Hepatocyte (in vitro differentiated cells): ENCODE measurements at regions not wholly inside any gene's neighbourhood (a gene's known extent, or its start where the extent isn't known, plus 50 kb on each side); places are given as distances from the start of the nearest gene placed in this dataset.

Experiments used
- DNase-seq: peaks from one replicate; pipeline ENCODE4 v3.0.0-alpha.2; 2016; ENCODE audit warnings: low spot score
- H2AFZ ChIP-seq: fragments of 200-600 bp; sonication (generic); 2 replicates; pipeline ENCODE4 v1.6.0; 2016; ENCODE audit warnings: antibody characterized with exemption, mild to moderate bottlenecking
- H3K27ac ChIP-seq: fragments of 200-600 bp; sonication (generic); 2 replicates; pipeline ENCODE4 v1.5.1; 2016; ENCODE audit warnings: mild to moderate bottlenecking
- H3K27me3 ChIP-seq: fragments of 200-600 bp; sonication (generic); 2 replicates; pipeline ENCODE4 v1.6.1; 2016
- H3K36me3 ChIP-seq: fragments of 200-600 bp; sonication (generic); replicated peaks from 2 replicates; pipeline ENCODE4 v1.5.1; 2016; ENCODE audit warnings: low read depth; ENCODE audit not compliant: insufficient read depth
- H3K4me1 ChIP-seq: fragments of 200-600 bp; sonication (generic); 2 replicates; pipeline ENCODE4 v1.5.1; 2016; ENCODE audit warnings: mild to moderate bottlenecking, moderate library complexity; ENCODE audit not compliant: insufficient read depth
- H3K4me2 ChIP-seq: fragments of 200-600 bp; sonication (generic); 2 replicates; pipeline ENCODE4 v1.6.0; 2016
- H3K4me3 ChIP-seq: fragments of 200-600 bp; sonication (generic); 2 replicates; pipeline ENCODE4 v1.5.1; 2016; ENCODE audit warnings: mild to moderate bottlenecking
- H3K79me2 ChIP-seq: fragments of 200-600 bp; sonication (generic); 2 replicates; pipeline ENCODE4 v1.6.0; 2017; ENCODE audit warnings: mild to moderate bottlenecking
- H3K9me2 ChIP-seq: fragments of 200-600 bp; sonication (generic); replicated peaks from 2 replicates; pipeline ENCODE4 v1.6.0; 2017; ENCODE audit warnings: mild to moderate bottlenecking; ENCODE audit not compliant: insufficient read depth
- H3K9me3 ChIP-seq: fragments of 200-600 bp; sonication (generic); 2 replicates; pipeline ENCODE4 v1.5.1; 2016; ENCODE audit warnings: low read depth, mild to moderate bottlenecking
- H4K20me1 ChIP-seq: fragments of 200-600 bp; sonication (generic); 2 replicates; pipeline ENCODE4 v1.6.0; 2016; ENCODE audit warnings: mild to moderate bottlenecking; ENCODE audit not compliant: insufficient read depth, poor library complexity, severe bottlenecking
- EZH2 ChIP-seq: fragments of 200-600 bp; sonication (generic); IDR thresholded peaks from 2 replicates; pipeline ENCODE4 v1.6.1; 2016; ENCODE audit warnings: antibody characterized with exemption, mild to moderate bottlenecking, borderline replicate concordance
- EZH2phosphoT487 ChIP-seq: fragments of 200-600 bp; sonication (generic); IDR thresholded peaks from one replicate; pipeline ENCODE4 v1.6.1; 2018; ENCODE audit warnings: antibody characterized with exemption, mild to moderate bottlenecking, low read depth, moderate library complexity; ENCODE audit not compliant: unreplicated experiment, severe bottlenecking
- WGBS: methylation state at CpG from one replicate; pipeline ENCODE4 v1.1.6; 2016; ENCODE audit warnings: low lambda C conversion rate; ENCODE audit errors: missing lambda C conversion rate; 5-methylcytosine and 5-hydroxymethylcytosine counted together
- TF ChIP-seq, protein P1 (sequence below): fragments of 200-600 bp; sonication (generic); IDR thresholded peaks from 2 replicates; pipeline ENCODE4 v1.5.1; 2016; ENCODE audit warnings: antibody characterized with exemption, mild to moderate bottlenecking; ENCODE audit not compliant: poor library complexity

DNA sequence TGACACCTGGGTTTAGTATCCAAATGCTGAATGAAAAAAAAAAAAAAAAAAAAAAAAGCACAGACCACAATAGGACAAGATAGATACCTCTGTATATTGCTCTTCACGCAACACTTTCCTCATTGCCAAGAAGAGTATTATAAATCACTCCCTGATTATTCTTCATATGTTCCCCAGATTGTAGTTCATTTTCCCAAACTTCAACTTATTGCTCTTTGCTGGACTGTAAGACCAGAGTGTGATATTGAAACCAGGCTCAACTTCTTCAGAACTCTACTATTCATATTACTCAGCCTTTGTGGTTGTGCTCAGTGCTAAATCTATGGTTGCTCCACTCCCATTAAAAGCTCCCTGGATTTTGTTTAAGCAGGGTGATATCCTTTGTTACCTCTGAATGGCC is 180.4 kb downstream of the NTMT2 start:
- H3K27me3 ChIP-seq: no peaks in the 10 kb centered on the region
- H3K4me1 ChIP-seq: no peaks in the 10 kb centered on the region
- TF ChIP-seq, protein P1, sequence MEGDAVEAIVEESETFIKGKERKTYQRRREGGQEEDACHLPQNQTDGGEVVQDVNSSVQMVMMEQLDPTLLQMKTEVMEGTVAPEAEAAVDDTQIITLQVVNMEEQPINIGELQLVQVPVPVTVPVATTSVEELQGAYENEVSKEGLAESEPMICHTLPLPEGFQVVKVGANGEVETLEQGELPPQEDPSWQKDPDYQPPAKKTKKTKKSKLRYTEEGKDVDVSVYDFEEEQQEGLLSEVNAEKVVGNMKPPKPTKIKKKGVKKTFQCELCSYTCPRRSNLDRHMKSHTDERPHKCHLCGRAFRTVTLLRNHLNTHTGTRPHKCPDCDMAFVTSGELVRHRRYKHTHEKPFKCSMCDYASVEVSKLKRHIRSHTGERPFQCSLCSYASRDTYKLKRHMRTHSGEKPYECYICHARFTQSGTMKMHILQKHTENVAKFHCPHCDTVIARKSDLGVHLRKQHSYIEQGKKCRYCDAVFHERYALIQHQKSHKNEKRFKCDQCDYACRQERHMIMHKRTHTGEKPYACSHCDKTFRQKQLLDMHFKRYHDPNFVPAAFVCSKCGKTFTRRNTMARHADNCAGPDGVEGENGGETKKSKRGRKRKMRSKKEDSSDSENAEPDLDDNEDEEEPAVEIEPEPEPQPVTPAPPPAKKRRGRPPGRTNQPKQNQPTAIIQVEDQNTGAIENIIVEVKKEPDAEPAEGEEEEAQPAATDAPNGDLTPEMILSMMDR: no peak
- no peak for TF ChIP-seq EZH2
- no peak for TF ChIP-seq EZH2phosphoT487
- no peaks in the 10 kb centered on the region for H3K79me2 ChIP-seq
- no peaks in the 10 kb centered on the region for H4K20me1 ChIP-seq
- no peak overlapping the region for H3K4me2 ChIP-seq
- DNase-seq: no peak
- H3K4me3 ChIP-seq: no peak overlapping the region
- no peak overlapping the region for H3K27ac ChIP-seq
- H2AFZ ChIP-seq: no peak overlapping the region
- WGBS: 100% methylated on average over 1 of the region's 1 CpG
- H3K9me3 ChIP-seq: no peaks in the 10 kb centered on the region
- H3K36me3 ChIP-seq: no peaks in the 10 kb centered on the region
- H3K9me2 ChIP-seq: no peaks in the 10 kb centered on the region

DNA sequence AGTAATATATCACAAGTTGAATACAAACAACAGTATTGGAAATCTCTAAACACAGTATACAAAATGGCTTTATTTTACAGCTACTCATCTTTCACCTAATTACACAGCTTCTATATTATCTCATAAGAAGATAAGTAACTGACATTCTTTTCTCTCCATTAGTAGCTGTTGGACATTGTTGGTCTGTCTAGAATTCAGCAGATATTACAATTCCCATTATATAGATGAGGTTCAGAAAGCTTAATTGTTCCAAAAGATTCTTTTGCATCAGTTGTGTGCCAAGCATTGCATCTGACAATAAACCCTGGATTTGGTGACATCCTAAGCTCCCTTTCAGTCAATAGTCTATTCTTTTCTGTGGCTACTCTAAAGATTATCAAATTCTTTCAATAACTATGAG is 187.0 kb downstream of the NTMT2 start:
- no peak overlapping the region for H3K27ac ChIP-seq
- TF ChIP-seq EZH2 (no peak), EZH2phosphoT487 (no peak)
- TF ChIP-seq, protein P1: no peak

DNA sequence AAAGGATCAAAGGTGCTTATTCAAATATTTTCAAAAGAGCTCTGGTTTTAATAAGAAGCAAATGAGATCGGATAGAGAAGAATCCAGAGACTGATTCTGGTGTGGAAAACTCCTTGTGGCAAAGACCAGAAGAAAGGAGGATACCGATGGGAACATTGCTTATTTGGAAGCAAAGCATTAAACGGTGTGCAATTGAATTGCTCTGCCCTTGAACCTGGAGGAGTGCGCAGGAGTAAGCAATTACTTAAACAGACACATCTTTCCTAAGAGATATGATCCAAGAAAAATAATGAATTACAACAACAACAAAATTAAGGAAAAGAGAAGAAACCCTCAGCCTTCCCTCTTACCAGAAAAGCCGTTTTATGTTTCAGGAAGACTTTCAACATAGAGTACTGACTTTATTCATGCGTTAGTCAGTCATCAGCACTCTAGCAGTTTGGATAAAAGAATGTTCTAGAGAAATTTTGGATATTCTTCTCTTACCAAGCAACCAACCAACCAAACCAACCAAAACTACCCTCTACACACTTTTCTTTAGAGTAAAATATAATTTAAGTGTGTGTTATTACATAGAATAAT is 191.7 kb downstream of the NTMT2 start:
- 88% methylated on average over 6 of the region's 6 CpGs for WGBS
- H2AFZ ChIP-seq: no peak overlapping the region
- no peaks in the 10 kb centered on the region for H3K79me2 ChIP-seq
- no peaks in the 10 kb centered on the region for H3K9me2 ChIP-seq
- no peaks in the 10 kb centered on the region for H3K36me3 ChIP-seq
- no peaks in the 10 kb centered on the region for H4K20me1 ChIP-seq
- TF ChIP-seq EZH2 (no peak), EZH2phosphoT487 (no peak)
- TF ChIP-seq, protein P1: no peak
- no peak overlapping the region for H3K4me2 ChIP-seq
- H3K9me3 ChIP-seq: no peaks in the 10 kb centered on the region
- no peaks in the 10 kb centered on the region for H3K27me3 ChIP-seq
- H3K4me1 ChIP-seq: no peaks in the 10 kb centered on the region
- no peak for DNase-seq
- no peak overlapping the region for H3K4me3 ChIP-seq
- H3K27ac ChIP-seq: no peak overlapping the region

More for the DNA sequence above, 187.0 kb downstream of the NTMT2 start:
- Histone ChIP-seq H3K4me3 (no peak overlapping the region), H3K4me2 (no peak overlapping the region), H2AFZ (no peak overlapping the region), H3K9me2 (no peaks in the 10 kb centered on the region), H4K20me1 (no peaks in the 10 kb centered on the region), H3K36me3 (no peaks in the 10 kb centered on the region), H3K4me1 (no peaks in the 10 kb centered on the region), H3K79me2 (no peaks in the 10 kb centered on the region), H3K27me3 (no peaks in the 10 kb centered on the region), H3K9me3 (no peaks in the 10 kb centered on the region)
- no peak for DNase-seq

DNA sequence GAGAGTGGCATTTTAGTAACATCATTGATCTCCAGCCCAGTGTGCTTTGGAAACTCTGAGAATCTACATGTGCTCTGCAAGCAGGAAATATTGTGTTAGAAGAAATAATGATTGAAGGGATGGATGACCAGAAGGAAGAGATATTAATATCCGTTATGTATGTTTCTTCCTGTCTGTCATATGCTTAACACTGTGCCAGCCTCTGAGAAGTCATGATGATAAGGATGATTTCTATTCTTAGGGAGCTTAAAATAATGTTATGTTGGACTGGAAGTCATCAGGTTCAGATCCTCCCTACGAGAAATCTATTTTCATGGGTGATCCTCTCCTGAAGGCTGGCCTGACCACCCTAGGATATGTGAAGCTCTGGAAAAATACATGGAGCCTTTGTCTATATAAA is 192.4 kb upstream of the GORAB start:
- no peak overlapping the region for H3K4me3 ChIP-seq
- 94% methylated on average over 2 of the region's 2 CpGs for WGBS

More for the DNA sequence above, 192.4 kb upstream of the GORAB start:
- no peak for DNase-seq
- H3K4me2 ChIP-seq: no peak overlapping the region
- no peak for TF ChIP-seq EZH2phosphoT487
- no peak for TF ChIP-seq EZH2
- TF ChIP-seq, protein P1: no peak
- H3K27ac ChIP-seq: peak overlapping the region; percentile 14
- no peaks in the 10 kb centered on the region for H3K79me2 ChIP-seq
- H4K20me1 ChIP-seq: no peaks in the 10 kb centered on the region
- no peak overlapping the region for H2AFZ ChIP-seq
- no peaks in the 10 kb centered on the region for H3K9me2 ChIP-seq
- no peaks in the 10 kb centered on the region for H3K36me3 ChIP-seq
- no peaks in the 10 kb centered on the region for H3K4me1 ChIP-seq
- H3K9me3 ChIP-seq: no peaks in the 10 kb centered on the region
- H3K27me3 ChIP-seq: no peaks in the 10 kb centered on the region
